GM21381 (cell line): ENCODE measurements at regions not wholly inside any gene's neighbourhood (a gene's known extent, or its start where the extent isn't known, plus 50 kb on each side); places are given as distances from the start of the nearest gene placed in this dataset.
"Not testable (repeated sequence)": the region's sequence is repeated elsewhere in the genome, so short reads cannot be mapped to it uniquely, and the experiment has no call there.

Source experiments
- ATAC-seq: cut with Tn5 transposase; IDR thresholded peaks from one replicate; pipeline ENCODE4 v1.9.1; 2021; ENCODE audit warnings: mild to moderate bottlenecking, moderate library complexity; ENCODE audit not compliant: unreplicated experiment

GRCh38 chr3:178336336-178336735, 199.9 kb upstream of the KCNMB2 start:
- no peak for ATAC-seq

- ATAC-seq = no peak
Measured at GRCh38 chr3:178340506-178340905, 195.7 kb upstream of the KCNMB2 start.

- no peak for ATAC-seq
Measured at GRCh38 chr3:178341636-178342035, 194.6 kb upstream of the KCNMB2 start.

DNA sequence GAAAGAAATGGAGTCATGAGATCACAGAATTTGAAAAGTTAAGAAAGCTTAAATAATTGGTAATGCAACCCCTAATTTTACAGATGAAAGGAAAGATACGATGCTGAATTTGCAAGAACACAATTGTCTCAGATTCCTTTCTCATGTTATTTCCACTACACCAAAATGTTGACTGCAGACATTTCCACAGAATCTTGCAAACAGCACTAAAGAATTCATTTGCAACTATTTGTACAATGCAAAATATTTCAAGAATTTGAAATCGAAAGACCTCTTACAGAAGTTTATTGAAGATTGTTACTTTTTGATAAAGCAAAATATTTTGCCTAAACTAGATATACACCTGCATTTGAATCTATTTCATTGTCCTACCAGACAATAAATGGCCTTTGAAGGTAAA, 194.1 kb upstream of the KCNMB2 start:
- no peak for ATAC-seq

GRCh38 chr3:178343433-178344038, 192.7 kb upstream of the KCNMB2 start:
- no peak for ATAC-seq

DNA sequence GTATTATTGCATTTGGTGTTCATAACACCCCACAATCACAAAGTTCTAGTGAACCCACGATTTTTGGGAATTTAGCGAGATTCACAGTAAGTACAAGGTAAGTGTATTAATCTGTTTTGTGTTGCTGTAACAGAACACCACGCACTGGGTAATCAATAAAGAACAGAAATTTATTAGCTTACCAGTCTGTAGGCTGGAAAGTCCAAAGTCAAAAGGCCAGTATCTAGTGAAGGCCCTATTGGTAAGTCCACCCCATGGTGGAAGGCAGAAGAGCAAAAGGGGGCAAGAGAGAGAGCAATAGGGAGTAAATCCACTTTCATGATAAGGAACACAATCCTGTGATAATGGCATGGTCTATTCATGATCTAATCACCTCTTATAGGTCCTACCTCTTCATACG, 190.3 kb upstream of the KCNMB2 start:
- ATAC-seq = no peak

- ATAC-seq = not testable (repeated sequence)
Measured at GRCh38 chr3:178348561-178349217, 187.5 kb upstream of the KCNMB2 start.

GRCh38 chr3:178349218-178349596, 187.0 kb upstream of the KCNMB2 start:
- ATAC-seq = not testable (repeated sequence)

GRCh38 chr3:178350763-178351162, 185.5 kb upstream of the KCNMB2 start:
- ATAC-seq = no peak

DNA sequence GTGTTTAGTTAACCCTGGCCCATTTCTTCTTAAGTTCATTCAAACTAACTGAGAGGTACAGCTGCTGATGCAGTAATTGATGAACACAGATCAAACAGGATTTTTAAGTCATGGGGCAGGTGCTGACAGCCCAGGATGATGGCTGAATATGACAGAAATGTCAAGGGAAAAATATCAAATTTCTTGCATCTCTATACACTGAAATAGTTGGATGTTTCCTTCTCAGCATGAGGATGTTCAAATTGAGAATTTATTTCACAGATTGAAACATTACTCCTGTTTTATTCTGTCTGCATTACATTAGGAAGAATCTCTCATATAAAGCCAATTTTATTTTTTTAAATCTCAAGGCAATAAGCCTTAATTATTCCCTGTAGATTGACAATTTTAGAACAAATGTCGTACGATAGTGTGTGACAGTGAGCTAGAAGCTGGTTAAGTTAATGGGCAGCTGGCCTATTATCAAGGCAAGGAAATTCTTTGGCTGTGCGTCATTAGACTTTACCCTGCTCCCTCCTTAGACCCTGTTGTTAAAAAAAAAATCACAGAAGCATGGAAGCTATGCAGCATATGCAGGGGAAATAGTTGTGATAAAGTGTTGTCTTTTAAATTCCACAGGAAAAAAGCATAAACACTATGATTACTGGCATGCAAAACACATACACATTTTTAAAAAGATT, 183.8 kb upstream of the KCNMB2 start:
- ATAC-seq = no peak

- no peak for ATAC-seq
Measured at GRCh38 chr3:178353006-178353694, 183.1 kb upstream of the KCNMB2 start.

DNA sequence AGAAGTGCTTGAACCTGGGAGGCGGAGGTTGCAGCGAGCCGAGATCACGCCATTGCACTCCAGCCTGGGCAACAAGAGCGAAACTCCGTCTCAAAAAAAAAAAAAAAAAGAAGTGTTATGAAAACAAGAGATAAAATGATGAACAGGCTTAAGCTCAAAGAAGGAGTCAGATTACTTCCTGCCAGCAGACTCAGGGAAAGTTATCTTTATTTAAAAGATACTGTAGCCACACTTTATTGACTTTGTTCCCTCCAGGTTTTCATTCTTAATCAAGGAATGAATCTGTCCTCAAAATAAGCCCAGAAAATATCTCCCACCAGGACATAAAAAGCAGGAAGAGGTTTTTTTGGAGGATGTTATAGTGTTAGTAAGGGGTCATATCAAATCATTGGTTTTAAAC, 176.5 kb upstream of the KCNMB2 start:
- no peak for ATAC-seq

GRCh38 chr3:178363048-178363447, 173.2 kb upstream of the KCNMB2 start:
- not testable (repeated sequence) for ATAC-seq

DNA sequence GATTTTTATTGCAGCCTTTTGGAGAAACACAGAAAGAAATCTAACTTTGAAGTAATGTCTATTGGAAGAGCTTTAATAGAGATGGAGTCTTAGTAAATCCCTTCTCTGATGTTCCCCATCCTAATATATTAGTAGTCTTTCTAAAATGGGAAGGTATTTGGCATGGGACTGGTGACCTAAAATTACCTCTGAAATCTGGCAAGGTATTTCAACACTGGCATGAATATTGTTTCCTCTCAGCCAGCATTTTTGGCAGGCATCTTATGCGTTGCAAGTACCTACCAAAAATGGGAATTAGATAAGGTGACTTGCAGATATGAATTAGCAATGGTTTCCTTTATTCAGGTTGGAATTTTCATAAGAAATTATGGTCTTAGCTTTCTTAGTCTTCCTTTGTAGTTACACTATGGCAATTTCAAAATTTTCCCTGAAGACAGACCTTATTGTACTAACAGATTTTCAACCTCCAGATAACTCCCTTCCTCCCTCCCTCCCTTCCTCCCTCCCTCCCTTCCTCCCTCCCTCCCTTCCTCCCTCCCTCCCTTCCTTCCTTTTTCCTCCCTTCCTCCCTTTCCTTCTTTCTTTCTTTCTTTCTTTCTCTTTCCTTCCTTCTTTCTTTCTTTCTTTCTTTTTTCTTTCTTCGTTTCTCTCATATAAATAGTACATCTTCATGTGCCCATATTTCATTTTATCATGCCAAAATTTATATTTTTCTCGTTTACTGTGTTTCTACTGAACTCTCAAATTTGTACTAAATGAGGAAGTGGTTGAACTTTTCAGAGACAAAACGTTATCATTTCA, 168.2 kb upstream of the KCNMB2 start:
- ATAC-seq = no peak

DNA sequence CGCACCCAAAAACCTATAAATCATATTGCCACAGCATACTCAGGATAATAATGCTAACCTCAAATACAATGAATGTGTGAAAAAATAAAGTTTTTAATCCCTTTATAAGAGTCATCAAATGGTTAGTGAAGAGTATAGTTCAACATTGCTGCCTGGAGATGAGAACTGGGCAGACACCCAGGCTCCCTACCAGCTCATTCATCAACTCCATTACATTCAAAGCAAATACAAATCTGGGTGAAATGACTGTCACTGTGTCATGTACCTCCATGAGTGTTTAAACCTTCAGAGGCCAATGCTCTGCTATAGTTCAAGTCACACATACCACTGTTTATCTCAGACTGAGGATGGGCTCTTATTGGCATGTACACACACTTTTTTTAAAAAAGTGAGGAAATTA, 167.2 kb upstream of the KCNMB2 start:
- ATAC-seq = no peak

GRCh38 chr3:178369811-178370210, 166.4 kb upstream of the KCNMB2 start:
- no peak for ATAC-seq

- no peak for ATAC-seq
Measured at GRCh38 chr3:178370387-178370786, 165.8 kb upstream of the KCNMB2 start.

GRCh38 chr3:178381555-178381954, 154.7 kb upstream of the KCNMB2 start:
- no peak for ATAC-seq

GRCh38 chr3:178381971-178382448, 154.2 kb upstream of the KCNMB2 start:
- ATAC-seq = no peak

DNA sequence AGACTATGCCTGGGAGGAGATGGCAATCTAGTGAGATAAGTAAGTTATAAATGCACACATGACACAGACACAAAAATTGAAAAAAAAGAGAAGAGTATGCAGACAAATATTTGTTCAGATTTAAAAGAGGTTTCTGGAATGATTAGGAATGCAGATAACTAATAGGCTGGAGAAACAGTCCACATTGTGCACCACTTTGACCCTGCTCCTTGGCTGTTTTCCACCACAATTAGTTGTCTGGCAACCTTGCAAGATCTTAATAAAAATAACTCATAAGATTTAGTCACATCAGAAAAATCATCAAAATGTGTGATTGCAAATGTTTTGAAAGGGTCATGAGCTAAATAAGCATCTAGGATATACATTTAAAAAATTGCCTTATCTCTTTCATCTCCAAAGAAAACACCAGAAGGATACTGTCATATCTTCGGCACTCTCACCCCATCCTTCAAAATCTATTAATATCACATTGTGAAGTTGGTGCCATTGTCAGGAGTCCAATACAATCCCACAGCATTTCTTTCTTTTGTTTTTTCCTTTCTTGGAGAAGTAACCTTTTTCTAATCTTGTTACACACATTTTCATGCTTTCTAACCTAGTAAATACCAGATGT, 153.7 kb upstream of the KCNMB2 start:
- ATAC-seq = no peak
